ENCODE measurements at regions not wholly inside any gene's neighbourhood (a gene's known extent, or its start where the extent isn't known, plus 50 kb on each side); places are given as distances from the start of the nearest gene placed in this dataset.
A peak's percentile ranks its signal among the peaks of the same experiment; 100 is the strongest.
"Not testable (repeated sequence)": the region's sequence is repeated elsewhere in the genome, so short reads cannot be mapped to it uniquely, and the experiment has no call there.

DNA sequence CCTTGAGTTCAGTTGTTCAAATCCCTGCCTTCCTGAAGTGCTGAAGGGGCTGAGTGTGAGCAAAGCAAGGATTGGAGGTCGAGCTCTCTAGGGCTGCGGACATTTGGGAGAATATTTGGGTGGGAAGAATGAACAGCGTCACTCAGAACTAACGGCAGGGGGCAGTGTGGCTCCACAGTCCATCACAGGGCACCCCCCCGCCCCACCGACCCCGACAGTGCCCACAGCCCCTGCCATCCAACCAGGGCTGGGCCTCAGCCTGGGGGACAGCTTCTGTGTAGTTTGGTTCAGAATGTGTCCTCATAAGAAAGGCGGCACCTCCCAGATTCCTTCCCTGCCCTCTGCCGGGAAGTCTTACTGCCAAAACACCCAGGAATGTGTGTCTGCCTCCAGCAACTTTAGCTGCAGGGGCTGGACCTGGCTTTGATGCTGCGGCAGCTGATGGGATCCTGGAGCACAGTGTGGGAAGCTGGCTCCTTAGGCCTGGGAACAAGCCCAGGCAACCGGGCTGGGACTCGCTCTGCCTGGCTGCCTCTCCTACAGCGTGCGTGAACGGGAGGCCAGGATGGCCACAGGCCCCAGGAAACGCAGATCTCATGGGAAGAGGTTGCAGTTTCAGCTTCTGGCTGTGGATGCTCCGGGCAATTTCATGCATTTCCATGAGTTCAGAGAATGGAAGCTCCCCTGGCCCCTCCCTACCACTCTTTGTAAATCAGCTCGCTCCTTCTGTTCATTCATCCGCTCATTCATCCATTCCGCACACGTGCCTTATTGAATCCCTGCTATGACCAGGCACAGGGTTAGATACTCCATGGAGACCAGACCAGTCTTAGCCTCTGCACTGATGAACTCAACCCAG, 104.9 kb upstream of the TMPRSS2 start:
- no peak overlapping the region for H3K4me3 ChIP-seq (ENCODE audit: low read depth, low read length)
- TF ChIP-seq, protein P1, sequence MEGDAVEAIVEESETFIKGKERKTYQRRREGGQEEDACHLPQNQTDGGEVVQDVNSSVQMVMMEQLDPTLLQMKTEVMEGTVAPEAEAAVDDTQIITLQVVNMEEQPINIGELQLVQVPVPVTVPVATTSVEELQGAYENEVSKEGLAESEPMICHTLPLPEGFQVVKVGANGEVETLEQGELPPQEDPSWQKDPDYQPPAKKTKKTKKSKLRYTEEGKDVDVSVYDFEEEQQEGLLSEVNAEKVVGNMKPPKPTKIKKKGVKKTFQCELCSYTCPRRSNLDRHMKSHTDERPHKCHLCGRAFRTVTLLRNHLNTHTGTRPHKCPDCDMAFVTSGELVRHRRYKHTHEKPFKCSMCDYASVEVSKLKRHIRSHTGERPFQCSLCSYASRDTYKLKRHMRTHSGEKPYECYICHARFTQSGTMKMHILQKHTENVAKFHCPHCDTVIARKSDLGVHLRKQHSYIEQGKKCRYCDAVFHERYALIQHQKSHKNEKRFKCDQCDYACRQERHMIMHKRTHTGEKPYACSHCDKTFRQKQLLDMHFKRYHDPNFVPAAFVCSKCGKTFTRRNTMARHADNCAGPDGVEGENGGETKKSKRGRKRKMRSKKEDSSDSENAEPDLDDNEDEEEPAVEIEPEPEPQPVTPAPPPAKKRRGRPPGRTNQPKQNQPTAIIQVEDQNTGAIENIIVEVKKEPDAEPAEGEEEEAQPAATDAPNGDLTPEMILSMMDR (IDR thresholded peaks at IDR 0.05; ENCODE audit: control insufficient read depth, extremely low read depth, insufficient read depth): peak; percentile 77
- no peak for DNase-seq (ENCODE audit: low read depth)

DNA sequence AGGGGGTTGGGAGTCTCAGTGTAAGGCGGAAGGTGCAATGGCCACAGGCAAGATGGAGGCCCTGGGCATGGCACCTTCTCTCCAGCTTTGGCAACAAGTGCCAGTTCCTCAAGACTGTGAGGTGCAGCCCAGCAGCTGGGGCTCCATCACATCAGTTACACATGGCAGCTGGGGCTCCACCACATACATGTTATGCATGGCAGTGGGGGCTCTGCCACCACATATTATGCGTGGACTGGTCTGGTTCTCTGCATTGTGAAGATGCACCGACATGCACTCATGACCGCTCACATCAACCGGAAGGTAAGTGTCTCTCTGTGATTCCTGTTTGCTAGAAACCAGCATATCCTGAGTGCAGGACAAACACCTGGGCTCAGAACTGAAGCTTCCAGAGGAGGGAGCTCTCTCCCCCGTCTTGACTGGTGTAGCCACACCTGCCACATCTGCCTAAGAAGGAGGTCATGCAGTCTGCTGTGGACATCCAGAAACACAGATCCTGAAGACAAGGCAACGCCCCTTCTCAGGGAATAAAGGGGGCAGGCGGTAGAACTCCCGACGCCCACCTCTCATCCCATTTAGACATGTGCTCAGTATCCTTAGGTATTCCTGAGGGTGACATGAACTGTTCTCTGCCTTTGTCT, 104.1 kb upstream of the TMPRSS2 start:
- no peak for DNase-seq (ENCODE audit: low read depth)
- TF ChIP-seq, protein P1 (IDR thresholded peaks at IDR 0.05; ENCODE audit: control insufficient read depth, extremely low read depth, insufficient read depth): peak; percentile 71
- H3K4me3 ChIP-seq (ENCODE audit: low read depth, low read length): no peak overlapping the region

DNA sequence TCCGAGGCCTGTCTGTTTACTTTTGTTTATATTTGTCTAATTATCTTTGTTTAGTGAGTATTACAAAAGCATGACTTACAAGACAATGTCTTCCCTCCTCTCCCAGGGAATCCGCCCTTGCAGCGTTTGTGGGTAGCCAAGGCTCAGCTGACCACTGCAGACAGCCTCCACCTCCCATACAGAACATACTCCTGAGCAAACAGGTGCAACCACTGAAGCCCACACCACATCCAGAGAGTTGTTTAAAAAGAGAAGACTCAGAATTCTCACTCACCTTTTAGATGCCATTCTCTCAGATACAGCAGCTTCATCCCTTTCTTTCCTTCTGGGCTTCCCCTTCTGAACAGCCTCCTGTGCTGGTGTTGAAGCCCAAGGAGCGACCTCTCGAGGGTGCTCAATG, 103.5 kb upstream of the TMPRSS2 start:
- H3K4me3 ChIP-seq (ENCODE audit: low read depth, low read length): no peak overlapping the region
- TF ChIP-seq, protein P1 (IDR thresholded peaks at IDR 0.05; ENCODE audit: control insufficient read depth, extremely low read depth, insufficient read depth): no peak
- DNase-seq (ENCODE audit: low read depth): no peak

DNA sequence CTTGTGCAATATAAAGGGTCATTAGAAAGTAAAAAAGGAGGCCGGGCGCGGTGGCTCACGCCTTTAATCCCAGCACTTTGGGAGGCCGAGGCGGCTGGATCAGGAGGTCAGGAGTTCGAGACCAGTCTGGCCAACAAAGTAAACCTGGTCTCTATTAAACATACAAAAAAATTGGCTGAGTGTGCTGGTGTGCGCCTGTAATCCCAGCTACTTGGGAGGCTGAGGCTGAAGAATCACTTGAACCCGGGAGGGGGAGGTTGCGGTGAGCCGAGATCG, 102.8 kb upstream of the TMPRSS2 start:
- not testable (repeated sequence) for H3K4me3 ChIP-seq (ENCODE audit: low read depth, low read length); DNase-seq (ENCODE audit: low read depth)

DNA sequence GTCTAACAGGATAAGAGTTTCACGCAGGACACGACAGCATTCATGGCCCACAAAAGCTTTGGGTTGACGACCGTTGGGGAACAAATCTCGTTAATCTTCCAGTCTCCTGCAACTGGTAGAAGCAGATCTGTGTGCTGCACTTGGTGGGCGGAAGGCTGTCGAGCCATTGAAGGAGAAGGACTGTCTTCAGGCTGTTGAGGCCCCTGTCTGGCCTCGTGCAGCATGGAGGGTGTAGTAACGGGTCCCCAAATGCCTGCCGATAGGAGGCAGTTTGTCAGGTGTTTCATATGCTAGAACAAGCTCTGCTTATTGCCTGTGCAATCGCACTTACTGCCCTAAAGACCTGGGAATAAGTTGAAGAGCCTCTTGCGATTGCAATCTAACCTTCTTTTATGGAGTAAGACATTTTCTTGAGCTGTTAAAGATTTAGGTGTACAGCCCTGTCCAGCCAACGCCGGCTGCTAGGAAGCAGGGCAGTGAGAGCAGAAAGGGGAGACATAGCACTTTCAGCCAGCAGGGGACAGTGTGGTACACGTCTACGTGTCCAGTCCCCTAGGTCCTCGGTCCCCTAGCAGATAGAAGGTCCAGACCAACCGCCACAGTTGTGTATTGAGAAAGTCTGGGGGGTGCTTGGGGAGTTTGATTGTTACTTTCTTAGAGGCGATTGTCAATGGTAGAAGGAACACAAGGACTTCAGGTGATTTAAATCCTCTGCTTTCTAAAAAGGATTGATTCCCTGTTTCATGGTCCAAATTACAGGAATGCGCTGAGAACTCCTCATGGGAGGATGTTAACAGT, 102.3 kb upstream of the TMPRSS2 start:
- no peak overlapping the region for H3K4me3 ChIP-seq (ENCODE audit: low read depth, low read length)
- DNase-seq (ENCODE audit: low read depth): no peak

DNA sequence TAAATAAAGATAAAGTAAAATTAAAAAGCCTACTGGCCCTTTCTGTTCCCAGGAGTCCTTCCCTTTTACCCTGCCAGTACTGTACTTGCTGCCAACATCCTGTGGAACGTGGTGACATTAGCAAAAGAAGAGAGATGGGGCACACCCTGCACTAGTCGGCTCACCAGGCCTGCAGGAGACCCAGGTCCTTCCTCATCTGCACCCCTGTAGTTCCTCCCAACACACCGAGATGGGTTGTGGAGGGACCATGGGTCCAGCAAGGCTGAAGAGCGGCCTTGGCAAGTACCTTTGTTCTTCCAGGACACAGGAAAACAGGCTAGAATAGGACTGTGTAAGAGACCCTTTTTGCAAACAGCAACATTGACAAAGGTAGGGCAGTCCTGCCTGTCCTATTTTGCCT, 98.7 kb upstream of the TMPRSS2 start:
- TF ChIP-seq, protein P1 (IDR thresholded peaks at IDR 0.05; ENCODE audit: control insufficient read depth, extremely low read depth, insufficient read depth): no peak
- H3K4me3 ChIP-seq (ENCODE audit: low read depth, low read length): no peak overlapping the region
- no peak for DNase-seq (ENCODE audit: low read depth)

More for the DNA sequence above, 102.3 kb upstream of the TMPRSS2 start:
- TF ChIP-seq, protein P1 (IDR thresholded peaks at IDR 0.05; ENCODE audit: control insufficient read depth, extremely low read depth, insufficient read depth): peak; percentile 65

DNA sequence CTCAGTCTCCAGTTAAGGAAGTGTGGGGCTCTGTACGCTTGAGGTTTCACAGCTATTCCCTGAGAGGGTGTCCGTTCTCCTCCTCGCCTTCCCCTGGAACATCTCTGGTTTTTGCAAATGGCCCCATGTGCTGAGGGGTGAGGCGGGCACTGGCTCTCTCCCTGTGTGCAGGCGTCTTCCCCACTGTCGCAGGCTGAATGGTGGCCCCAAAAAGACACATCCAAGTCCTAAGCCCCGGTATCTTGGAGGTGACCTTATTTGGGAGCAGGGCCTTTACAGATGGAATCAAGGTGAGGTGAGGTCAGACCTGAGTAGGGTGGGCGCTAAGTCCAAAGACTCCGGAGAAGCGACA, 98.0 kb upstream of the TMPRSS2 start:
- H3K4me3 ChIP-seq (ENCODE audit: low read depth, low read length): no peak overlapping the region
- DNase-seq (ENCODE audit: low read depth): no peak
- TF ChIP-seq, protein P1 (IDR thresholded peaks at IDR 0.05; ENCODE audit: control insufficient read depth, extremely low read depth, insufficient read depth): no peak

Data from LNCaP clone FGC (cell line).